ENCODE measurements at regions not wholly inside any gene's neighbourhood (a gene's known extent, or its start where the extent isn't known, plus 50 kb on each side); places are given as distances from the start of the nearest gene placed in this dataset.
A peak's percentile ranks its signal among the peaks of the same experiment; 100 is the strongest.
"Not testable (repeated sequence)": the region's sequence is repeated elsewhere in the genome, so short reads cannot be mapped to it uniquely, and the experiment has no call there.

DNA sequence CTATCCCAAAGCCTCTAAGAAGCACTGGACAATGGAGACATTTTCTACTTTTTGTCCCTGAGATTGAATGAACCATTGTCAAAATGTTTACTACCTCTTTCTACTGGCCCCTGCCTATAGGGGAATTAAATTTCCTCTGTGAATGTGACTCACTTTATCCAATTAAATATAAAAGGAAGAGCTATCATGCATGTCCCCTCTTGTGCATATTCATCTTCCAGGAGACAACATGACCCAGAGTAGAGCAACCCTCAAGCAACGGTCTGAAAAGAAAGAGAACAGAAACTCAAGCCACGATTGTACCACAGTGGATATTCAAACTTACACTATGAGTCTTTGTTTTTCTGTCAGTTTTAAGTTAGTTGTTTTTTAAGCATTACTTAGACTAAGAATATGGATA is 938.4 kb upstream of the ATXN7L3B start:
- no peaks in the 10 kb centered on the region for H3K4me1 ChIP-seq (ENCODE audit: control insufficient read depth in 2 of 3, insufficient read depth in 2 of 3, low read depth in 1 of 3, low read length in 3 of 3)
- no peaks in the 10 kb centered on the region for H3K9me3 ChIP-seq (ENCODE audit: control insufficient read depth in 2 of 3, insufficient read depth in 1 of 3, low read length in 3 of 3)
- no peaks in the 10 kb centered on the region for H3K36me3 ChIP-seq (ENCODE audit: control insufficient read depth in 2 of 3, insufficient read depth in 3 of 3, low read length in 3 of 3)
- no peaks in the 10 kb centered on the region for H3K27me3 ChIP-seq (ENCODE audit: control insufficient read depth, insufficient read depth, low read length)
- no peak for FAIRE-seq
- TF ChIP-seq CTCF (IDR thresholded peaks at IDR 0.05; ENCODE audit: borderline replicate concordance, extremely low read depth, insufficient read depth) = no peak
- H3K9ac ChIP-seq (ENCODE audit: low read length in 3 of 3) = no peak overlapping the region
- intact Hi-C loops (cut with DNase I) = no loop called here
- no peak overlapping the region for H3K27ac ChIP-seq (ENCODE audit: low read depth in 2 of 2, low read length in 2 of 2)
- no peak overlapping the region for H3K4me3 ChIP-seq (ENCODE audit: low read length in 3 of 3)
- DNase-seq = no peak

- H3K9ac ChIP-seq (ENCODE audit: low read length in 3 of 3); intact Hi-C loops (cut with DNase I); H3K27ac ChIP-seq (ENCODE audit: low read depth in 2 of 2, low read length in 2 of 2); DNase-seq; H3K9me3 ChIP-seq (ENCODE audit: control insufficient read depth in 2 of 3, insufficient read depth in 1 of 3, low read length in 3 of 3); H3K4me1 ChIP-seq (ENCODE audit: control insufficient read depth in 2 of 3, insufficient read depth in 2 of 3, low read depth in 1 of 3, low read length in 3 of 3); FAIRE-seq; H3K27me3 ChIP-seq (ENCODE audit: control insufficient read depth, insufficient read depth, low read length); H3K4me3 ChIP-seq (ENCODE audit: low read length in 3 of 3); H3K36me3 ChIP-seq (ENCODE audit: control insufficient read depth in 2 of 3, insufficient read depth in 3 of 3, low read length in 3 of 3): not testable (repeated sequence)
Measured at GRCh38 chr12:73605925-73606324, 931.7 kb upstream of the ATXN7L3B start.

- intact Hi-C loops (cut with DNase I) = no loop called here
- Histone ChIP-seq H3K27me3 (ENCODE audit: control insufficient read depth, insufficient read depth, low read length) (no peaks in the 10 kb centered on the region), H3K27ac (ENCODE audit: low read depth in 2 of 2, low read length in 2 of 2) (no peak overlapping the region), H3K9me3 (ENCODE audit: control insufficient read depth in 2 of 3, insufficient read depth in 1 of 3, low read length in 3 of 3) (no peaks in the 10 kb centered on the region), H3K36me3 (ENCODE audit: control insufficient read depth in 2 of 3, insufficient read depth in 3 of 3, low read length in 3 of 3) (no peaks in the 10 kb centered on the region), H3K4me1 (ENCODE audit: control insufficient read depth in 2 of 3, insufficient read depth in 2 of 3, low read depth in 1 of 3, low read length in 3 of 3) (no peaks in the 10 kb centered on the region), H3K9ac (ENCODE audit: low read length in 3 of 3) (no peak overlapping the region), H3K4me3 (ENCODE audit: low read length in 3 of 3) (no peak overlapping the region)
- FAIRE-seq (no peak), DNase-seq (peak in 1 of 5 donors; percentile 4)
- no peak for TF ChIP-seq CTCF (IDR thresholded peaks at IDR 0.05; ENCODE audit: borderline replicate concordance, extremely low read depth, insufficient read depth)
Measured at GRCh38 chr12:73612551-73612950, 925.1 kb upstream of the ATXN7L3B start.

- intact Hi-C loops (cut with DNase I) = no loop called here
- H3K36me3 ChIP-seq (ENCODE audit: control insufficient read depth in 2 of 3, insufficient read depth in 3 of 3, low read length in 3 of 3) = no peaks in the 10 kb centered on the region
- FAIRE-seq = no peak
- H3K4me3 ChIP-seq (ENCODE audit: low read length in 3 of 3) = no peak overlapping the region
- TF ChIP-seq CTCF (IDR thresholded peaks at IDR 0.05; ENCODE audit: borderline replicate concordance, extremely low read depth, insufficient read depth) = no peak
- no peak overlapping the region for H3K9ac ChIP-seq (ENCODE audit: low read length in 3 of 3)
- no peaks in the 10 kb centered on the region for H3K9me3 ChIP-seq (ENCODE audit: control insufficient read depth in 2 of 3, insufficient read depth in 1 of 3, low read length in 3 of 3)
- H3K27ac ChIP-seq (ENCODE audit: low read depth in 2 of 2, low read length in 2 of 2) = no peak overlapping the region
- no peaks in the 10 kb centered on the region for H3K4me1 ChIP-seq (ENCODE audit: control insufficient read depth in 2 of 3, insufficient read depth in 2 of 3, low read depth in 1 of 3, low read length in 3 of 3)
- DNase-seq = no peak
- H3K27me3 ChIP-seq (ENCODE audit: control insufficient read depth, insufficient read depth, low read length) = no peaks in the 10 kb centered on the region
Measured at GRCh38 chr12:73623421-73623820, 914.2 kb upstream of the ATXN7L3B start.

Data from kidney (tissue), 13 donors.